H9 (cell line): ENCODE measurements at regions not wholly inside any gene's neighbourhood (a gene's known extent, or its start where the extent isn't known, plus 50 kb on each side); places are given as distances from the start of the nearest gene placed in this dataset.

Source experiments
- DNase-seq: peaks from one replicate; pipeline ENCODE4 v3.0.0-alpha.2; 2017
- H2AFZ ChIP-seq: one replicate; pipeline ENCODE4 v1.6.1; 2013; ENCODE audit warnings: mild to moderate bottlenecking, low read length, control low read depth, moderate library complexity
- H2AK5ac ChIP-seq: 2 replicates; pipeline ENCODE4 v1.6.1; 2013; ENCODE audit warnings: low read length, control low read depth, mixed read lengths; ENCODE audit not compliant: insufficient read length
- H2BK120ac ChIP-seq: one replicate; pipeline ENCODE4 v1.6.1; 2013; ENCODE audit warnings: low read depth, mild to moderate bottlenecking, low read length, control low read depth, inconsistent platforms; ENCODE audit not compliant: poor library complexity, severe bottlenecking
- H2BK12ac ChIP-seq: 2 replicates; pipeline ENCODE4 v1.6.1; 2013; ENCODE audit warnings: low read length, control low read depth, mixed read lengths, low read depth; ENCODE audit not compliant: insufficient read length
- H2BK15ac ChIP-seq: 2 replicates; pipeline ENCODE4 v1.6.1; 2013; ENCODE audit warnings: low read depth, low read length, control low read depth
- H2BK20ac ChIP-seq: one replicate; pipeline ENCODE4 v1.6.1; 2013; ENCODE audit warnings: low read depth, mild to moderate bottlenecking, low read length, control low read depth, inconsistent platforms; ENCODE audit not compliant: poor library complexity, severe bottlenecking
- H2BK5ac ChIP-seq: 2 replicates; pipeline ENCODE4 v1.6.1; 2013; ENCODE audit warnings: low read length, control low read depth, mixed read lengths; ENCODE audit not compliant: insufficient read length
- H3K14ac ChIP-seq: 2 replicates; pipeline ENCODE4 v1.6.1; 2013; ENCODE audit warnings: low read length, control low read depth; ENCODE audit not compliant: insufficient read depth
- H3K18ac ChIP-seq: 2 replicates; pipeline ENCODE4 v1.6.1; 2013; ENCODE audit warnings: low read depth, mild to moderate bottlenecking, mixed read lengths, low read length, control low read depth; ENCODE audit not compliant: insufficient read length
- H3K23ac ChIP-seq: 2 replicates; pipeline ENCODE4 v1.6.1; 2013; ENCODE audit warnings: low read length, control low read depth, mixed read lengths, low read depth; ENCODE audit not compliant: insufficient read length
- H3K23me2 ChIP-seq: 2 replicates; pipeline ENCODE4 v1.6.1; 2013; ENCODE audit warnings: low read depth, mild to moderate bottlenecking, mixed read lengths, low read length, control low read depth; ENCODE audit not compliant: insufficient read length, poor library complexity, severe bottlenecking
- H3K27ac ChIP-seq: 2 replicates; pipeline ENCODE4 v1.5.1; 2013; ENCODE audit warnings: low read length, control low read depth, mixed read lengths, low read depth; ENCODE audit not compliant: insufficient read length
- H3K27me3 ChIP-seq: 2 replicates; pipeline ENCODE4 v1.6.1; 2013; ENCODE audit warnings: low read length, control low read depth, inconsistent platforms; ENCODE audit not compliant: insufficient read depth
- H3K4ac ChIP-seq: 2 replicates; pipeline ENCODE4 v1.6.1; 2013; ENCODE audit warnings: low read depth, mild to moderate bottlenecking, control low read depth, inconsistent platforms, low read length, moderate library complexity
- H3K4me1 ChIP-seq: 2 replicates; pipeline ENCODE4 v1.6.1; 2013; ENCODE audit warnings: low read length, control low read depth, inconsistent platforms; ENCODE audit not compliant: insufficient read depth
- H3K4me2 ChIP-seq: 2 replicates; pipeline ENCODE4 v1.6.1; 2013; ENCODE audit warnings: low read length, control low read depth, mixed read lengths; ENCODE audit not compliant: insufficient read length, insufficient read depth
- H3K56ac ChIP-seq: 2 replicates; pipeline ENCODE4 v1.6.1; 2013; ENCODE audit warnings: low read depth, mild to moderate bottlenecking, mixed read lengths, low read length, control low read depth; ENCODE audit not compliant: insufficient read length
- H3K79me1 ChIP-seq: 2 replicates; pipeline ENCODE4 v1.6.1; 2013; ENCODE audit warnings: low read depth, mild to moderate bottlenecking, moderate library complexity, low read length, control low read depth, inconsistent platforms; ENCODE audit not compliant: insufficient read depth, poor library complexity, severe bottlenecking
- H3K79me2 ChIP-seq: 2 replicates; pipeline ENCODE4 v1.6.1; 2013; ENCODE audit warnings: low read length, control low read depth, inconsistent platforms; ENCODE audit not compliant: insufficient read depth
- H3K9ac ChIP-seq: 2 replicates; pipeline ENCODE4 v1.6.1; 2013; ENCODE audit warnings: low read length, control low read depth, mixed read lengths; ENCODE audit not compliant: insufficient read length; ENCODE audit errors: extremely low read depth
- H3K9me3 ChIP-seq: one replicate; pipeline ENCODE4 v1.6.1; 2013; ENCODE audit warnings: low read depth, low read length, inconsistent platforms; ENCODE audit not compliant: control insufficient read depth
- H3T11ph ChIP-seq: one replicate; pipeline ENCODE4 v1.6.1; 2013; ENCODE audit warnings: mild to moderate bottlenecking, low read length, control low read depth, inconsistent platforms
- H4K20me1 ChIP-seq: one replicate; pipeline ENCODE4 v1.6.1; 2013; ENCODE audit not compliant: control insufficient read depth, insufficient read length, insufficient read depth
- H4K5ac ChIP-seq: 2 replicates; pipeline ENCODE4 v1.6.1; 2013; ENCODE audit warnings: low read depth, mild to moderate bottlenecking, mixed read lengths, low read length, control low read depth; ENCODE audit not compliant: insufficient read length
- H4K8ac ChIP-seq: replicated peaks from 2 replicates; pipeline ENCODE4 v1.6.1; 2013; ENCODE audit warnings: low read length, control low read depth, mixed read lengths, low read depth; ENCODE audit not compliant: insufficient read length
- H4K91ac ChIP-seq: 2 replicates; pipeline ENCODE4 v1.6.1; 2013; ENCODE audit warnings: low read depth, mild to moderate bottlenecking, moderate library complexity, mixed read lengths, low read length, control low read depth; ENCODE audit not compliant: insufficient read length
- H3K27ac Mint-ChIP-seq, 3 experiments: 2 replicates in 2 of 3; 3 replicates in 1 of 3; pipeline ENCODE4 v1.8.0; 2020 to 2021; ENCODE audit warnings: mixed read lengths in 3 of 3, mild to moderate bottlenecking in 1 of 3, moderate library complexity in 1 of 3
- H3K27me3 Mint-ChIP-seq: 2 replicates; pipeline ENCODE4 v1.8.0; 2021; ENCODE audit warnings: low read depth, mild to moderate bottlenecking, moderate library complexity, mixed read lengths
- H3K36me3 Mint-ChIP-seq, 3 experiments: 2 replicates in 2 of 3; 3 replicates in 1 of 3; pipeline ENCODE4 v1.8.0; 2020 to 2021; ENCODE audit warnings: low read depth in 3 of 3, mixed read lengths in 3 of 3; ENCODE audit not compliant: insufficient read depth in 1 of 3
- H3K4me1 Mint-ChIP-seq, 2 experiments: 2 replicates each; pipeline ENCODE4 v1.8.0; 2020; ENCODE audit warnings: mixed read lengths in 2 of 2
- H3K4me3 Mint-ChIP-seq, 2 experiments: 2 replicates in 1 of 2; 3 replicates in 1 of 2; pipeline ENCODE4 v1.8.0; 2020 to 2021; ENCODE audit warnings: mild to moderate bottlenecking in 2 of 2, mixed read lengths in 2 of 2, moderate library complexity in 1 of 2
- H3K9me3 Mint-ChIP-seq, 2 experiments: 2 replicates in 1 of 2; 3 replicates in 1 of 2; pipeline ENCODE4 v1.8.0; 2020; ENCODE audit warnings: mild to moderate bottlenecking in 2 of 2, mixed read lengths in 2 of 2, moderate library complexity in 1 of 2
- WGBS: extraction: QIAGEN DNeasy Blood & Tissue Kit; methylation state at CpG from one replicate; pipeline ENCODE4 v1.1.7; 2013; ENCODE audit warnings: missing lambda C conversion rate, low lambda C conversion rate, mixed read lengths; ENCODE audit not compliant: insufficient read length; ENCODE audit errors: extremely low coverage; 5-methylcytosine and 5-hydroxymethylcytosine counted together
- TF ChIP-seq, protein P1 (sequence below): fragments of 200-600 bp; sonication (generic); conservative IDR thresholded peaks from 3 replicates; pipeline ENCODE4 v1.8.0; 2021; ENCODE audit warnings: antibody characterized with exemption, mild to moderate bottlenecking

- H3K4me1 Mint-ChIP-seq: no peaks in the 10 kb centered on the region; a peak in 1 of 4 replicates
- Histone ChIP-seq H3K23me2 (no peaks in the 10 kb centered on the region), H3K79me2 (no peaks in the 10 kb centered on the region), H2BK5ac (no peak overlapping the region), H2BK20ac (no peak overlapping the region), H4K8ac (no peak overlapping the region), H3K18ac (no peak overlapping the region), H3K4me2 (no peak overlapping the region), H2BK120ac (no peak overlapping the region), H4K5ac (no peak overlapping the region), H3K9ac (no peak overlapping the region), H2BK15ac (no peak overlapping the region), H2AFZ (no peak overlapping the region), H3K27ac (no peak overlapping the region), H2BK12ac (no peak overlapping the region), H4K20me1 (no peaks in the 10 kb centered on the region), H3K27me3 (no peaks in the 10 kb centered on the region), H3K23ac (no peak overlapping the region), H3K79me1 (no peaks in the 10 kb centered on the region), H3K14ac (no peak overlapping the region), H3K9me3 (no peaks in the 10 kb centered on the region), H2AK5ac (no peak overlapping the region), H3K4me1 (no peaks in the 10 kb centered on the region), H3K4ac (no peak overlapping the region), H3K56ac (no peak overlapping the region), H4K91ac (no peak overlapping the region), H3T11ph (no peak overlapping the region)
- no peak overlapping the region for H3K27ac Mint-ChIP-seq
- WGBS: no CpG with 5 or more reads among the region's 1 CpG
- no peaks in the 10 kb centered on the region for H3K9me3 Mint-ChIP-seq
- no peaks in the 10 kb centered on the region for H3K27me3 Mint-ChIP-seq
- TF ChIP-seq, protein P1, sequence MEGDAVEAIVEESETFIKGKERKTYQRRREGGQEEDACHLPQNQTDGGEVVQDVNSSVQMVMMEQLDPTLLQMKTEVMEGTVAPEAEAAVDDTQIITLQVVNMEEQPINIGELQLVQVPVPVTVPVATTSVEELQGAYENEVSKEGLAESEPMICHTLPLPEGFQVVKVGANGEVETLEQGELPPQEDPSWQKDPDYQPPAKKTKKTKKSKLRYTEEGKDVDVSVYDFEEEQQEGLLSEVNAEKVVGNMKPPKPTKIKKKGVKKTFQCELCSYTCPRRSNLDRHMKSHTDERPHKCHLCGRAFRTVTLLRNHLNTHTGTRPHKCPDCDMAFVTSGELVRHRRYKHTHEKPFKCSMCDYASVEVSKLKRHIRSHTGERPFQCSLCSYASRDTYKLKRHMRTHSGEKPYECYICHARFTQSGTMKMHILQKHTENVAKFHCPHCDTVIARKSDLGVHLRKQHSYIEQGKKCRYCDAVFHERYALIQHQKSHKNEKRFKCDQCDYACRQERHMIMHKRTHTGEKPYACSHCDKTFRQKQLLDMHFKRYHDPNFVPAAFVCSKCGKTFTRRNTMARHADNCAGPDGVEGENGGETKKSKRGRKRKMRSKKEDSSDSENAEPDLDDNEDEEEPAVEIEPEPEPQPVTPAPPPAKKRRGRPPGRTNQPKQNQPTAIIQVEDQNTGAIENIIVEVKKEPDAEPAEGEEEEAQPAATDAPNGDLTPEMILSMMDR: peak; percentile 63
- H3K36me3 Mint-ChIP-seq: no peaks in the 10 kb centered on the region
- no peak overlapping the region for H3K4me3 Mint-ChIP-seq
- no peak for DNase-seq
Measured at GRCh38 chr2:116747103-116747502, 1067.4 kb upstream of the DDX18 start.
